ENCODE measurements at regions not wholly inside any gene's neighbourhood (a gene's known extent, or its start where the extent isn't known, plus 50 kb on each side); places are given as distances from the start of the nearest gene placed in this dataset.

DNA sequence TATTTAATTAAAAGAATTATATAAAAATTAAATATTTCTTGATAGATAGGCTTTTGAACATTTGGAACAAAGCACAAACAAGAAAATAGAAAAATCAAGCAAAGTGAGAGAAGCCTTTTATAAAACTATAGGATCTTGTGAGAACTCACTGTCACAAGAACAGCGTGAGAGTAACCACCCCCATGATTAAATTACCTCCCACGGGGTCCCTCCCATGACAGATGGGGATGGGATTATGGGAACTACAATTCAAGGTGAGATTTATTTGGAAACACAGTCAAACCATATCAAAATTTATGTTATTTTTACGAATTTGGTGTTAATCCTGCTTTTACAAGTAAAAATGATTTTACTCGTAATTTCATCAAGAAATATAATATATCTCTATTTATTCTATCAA, 1136.1 kb upstream of the POT1 start:
- TF ChIP-seq, protein P1, sequence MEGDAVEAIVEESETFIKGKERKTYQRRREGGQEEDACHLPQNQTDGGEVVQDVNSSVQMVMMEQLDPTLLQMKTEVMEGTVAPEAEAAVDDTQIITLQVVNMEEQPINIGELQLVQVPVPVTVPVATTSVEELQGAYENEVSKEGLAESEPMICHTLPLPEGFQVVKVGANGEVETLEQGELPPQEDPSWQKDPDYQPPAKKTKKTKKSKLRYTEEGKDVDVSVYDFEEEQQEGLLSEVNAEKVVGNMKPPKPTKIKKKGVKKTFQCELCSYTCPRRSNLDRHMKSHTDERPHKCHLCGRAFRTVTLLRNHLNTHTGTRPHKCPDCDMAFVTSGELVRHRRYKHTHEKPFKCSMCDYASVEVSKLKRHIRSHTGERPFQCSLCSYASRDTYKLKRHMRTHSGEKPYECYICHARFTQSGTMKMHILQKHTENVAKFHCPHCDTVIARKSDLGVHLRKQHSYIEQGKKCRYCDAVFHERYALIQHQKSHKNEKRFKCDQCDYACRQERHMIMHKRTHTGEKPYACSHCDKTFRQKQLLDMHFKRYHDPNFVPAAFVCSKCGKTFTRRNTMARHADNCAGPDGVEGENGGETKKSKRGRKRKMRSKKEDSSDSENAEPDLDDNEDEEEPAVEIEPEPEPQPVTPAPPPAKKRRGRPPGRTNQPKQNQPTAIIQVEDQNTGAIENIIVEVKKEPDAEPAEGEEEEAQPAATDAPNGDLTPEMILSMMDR (IDR thresholded peaks at IDR 0.05; ENCODE audit: poor library complexity) = no peak
- no peak for TF ChIP-seq EZH2 (IDR thresholded peaks at IDR 0.05; ENCODE audit: borderline replicate concordance)

All from hepatocyte (in vitro differentiated cells).